PC-9 (cell line): ENCODE measurements at regions not wholly inside any gene's neighbourhood (a gene's known extent, or its start where the extent isn't known, plus 50 kb on each side); places are given as distances from the start of the nearest gene placed in this dataset.

Experiments
- BruUV-seq: library from RNA; stranded (reverse); fragments of 400-500 nt; replicated peaks from 2 replicates; lab custom pipeline; 2021; lab: Mats Ljungman, UMichigan
- CTCF ChIA-PET: fragments of 300-600 bp; sonication (Branson Sonifier 250); formaldehyde crosslinking; loops from one replicate; lab custom pipeline; 2022; ENCODE audit warnings: antibody characterized with exemption; lab: Charles Lee
- POLR2A ChIA-PET: fragments of 300-600 bp; sonication (Branson Sonifier 250); formaldehyde crosslinking; loops from one replicate; lab custom pipeline; 2022; ENCODE audit warnings: antibody characterized with exemption; ENCODE audit not compliant: unreplicated experiment; lab: Charles Lee
- DNase-seq, 2 experiments: peaks; one replicate each; pipeline versions ENCODE4 v3.0.0 to v3.0.0-alpha.2; 2015 to 2022; ENCODE audit warnings: mixed read lengths in 1 of 2
- H2AFZ ChIP-seq: fragments of 200-600 bp; sonication (generic); 2 replicates; pipeline ENCODE4 v1.8.1; 2017; ENCODE audit warnings: antibody characterized with exemption
- H3F3A ChIP-seq: fragments of 200-600 bp; sonication (generic); 2 replicates; pipeline ENCODE4 v1.8.1; 2017; ENCODE audit warnings: antibody characterized with exemption, mild to moderate bottlenecking, low read depth; ENCODE audit not compliant: insufficient read depth
- H3K27ac ChIP-seq: fragments of 200-600 bp; sonication (generic); 2 replicates; pipeline ENCODE4 v1.6.1; 2016; ENCODE audit warnings: mixed run types
- H3K27me3 ChIP-seq: fragments of 200-600 bp; sonication (generic); 2 replicates; pipeline ENCODE4 v1.6.1; 2016; ENCODE audit warnings: low read depth, mixed run types; ENCODE audit not compliant: insufficient read depth
- H3K36me3 ChIP-seq: fragments of 200-600 bp; sonication (generic); 2 replicates; pipeline ENCODE4 v1.6.1; 2016; ENCODE audit warnings: low read depth, mixed run types
- H3K4me1 ChIP-seq: fragments of 200-600 bp; sonication (generic); replicated peaks from 2 replicates; pipeline ENCODE4 v1.6.1; 2016; ENCODE audit warnings: mixed run types; ENCODE audit not compliant: insufficient read depth
- H3K4me2 ChIP-seq: fragments of 200-600 bp; sonication (generic); 2 replicates; pipeline ENCODE4 v1.6.1; 2017; ENCODE audit warnings: mixed run types
- H3K4me3 ChIP-seq: fragments of 200-600 bp; sonication (generic); 2 replicates; pipeline ENCODE4 v1.6.1; 2016; ENCODE audit warnings: mixed run types
- H3K79me2 ChIP-seq: fragments of 200-600 bp; sonication (generic); 2 replicates; pipeline ENCODE4 v1.6.1; 2017; ENCODE audit warnings: low read depth, mixed run types
- H3K9me2 ChIP-seq: fragments of 200-600 bp; sonication (generic); 2 replicates; pipeline ENCODE4 v1.8.1; 2017; ENCODE audit warnings: mild to moderate bottlenecking; ENCODE audit not compliant: insufficient read depth
- H3K9me3 ChIP-seq: fragments of 200-600 bp; sonication (generic); 2 replicates; pipeline ENCODE4 v1.8.1; 2016; ENCODE audit warnings: low read depth; ENCODE audit not compliant: insufficient read depth
- H4K20me1 ChIP-seq: fragments of 200-600 bp; sonication (generic); 2 replicates; pipeline ENCODE4 v1.8.1; 2017; ENCODE audit not compliant: insufficient read depth
- CTCF ChIP-seq: fragments of 200-600 bp; sonication (generic); conservative IDR thresholded peaks from 2 replicates; pipeline ENCODE4 v1.6.1; 2017; ENCODE audit warnings: mixed run types, antibody characterized with exemption, mild to moderate bottlenecking, moderate library complexity
- EZH2 ChIP-seq: fragments of 200-600 bp; sonication (generic); IDR thresholded peaks from 2 replicates; pipeline ENCODE4 v1.8.0; 2017; ENCODE audit warnings: antibody characterized with exemption, low read depth
- intact Hi-C: fragments of 100-400 bp; cut with micrococcal nuclease; formaldehyde crosslinking; loops from one replicate; pipeline ENCODE4 v1.10.0; 2022; ENCODE audit not compliant: unreplicated experiment

GRCh38 chr5:6307304-6307703 lies 71.0 kb downstream of the MED10 start:
- no peaks in the 10 kb centered on the region for H3K9me2 ChIP-seq
- peaks cover 49% of the 10 kb centered on the region for H3K27me3 ChIP-seq
- no peak overlapping the region for H3K4me3 ChIP-seq
- no TSS peak for BruUV-seq
- no peak overlapping the region for H2AFZ ChIP-seq
- H3K36me3 ChIP-seq = no peaks in the 10 kb centered on the region
- H3K79me2 ChIP-seq = no peaks in the 10 kb centered on the region
- H3K4me2 ChIP-seq = no peak overlapping the region
- no peak for DNase-seq
- no peaks in the 10 kb centered on the region for H3K9me3 ChIP-seq
- POLR2A ChIA-PET = no interaction called here
- H3K4me1 ChIP-seq = no peaks in the 10 kb centered on the region
- TF ChIP-seq CTCF = no peak
- TF ChIP-seq EZH2 = no peak
- CTCF ChIA-PET = interaction anchor here (0.7 kb wide), 1 partner anchor 1461 kb away, joined by 3 read pairs; no protein-coding TSS in a partner anchor
- H3K27ac ChIP-seq = no peak overlapping the region
- no peaks in the 10 kb centered on the region for H3F3A ChIP-seq
- H4K20me1 ChIP-seq = 0 out of 2 replicates have a peak, but pooled peaks cover 4% of the 10 kb centered on the region
- intact Hi-C loops = no loop called here

- Histone ChIP-seq H3K4me2 (no peak overlapping the region), H3K79me2 (no peaks in the 10 kb centered on the region), H3K9me3 (no peaks in the 10 kb centered on the region), H2AFZ (no peak overlapping the region), H4K20me1 (0 out of 2 replicates have a peak, but pooled peaks cover 4% of the 10 kb centered on the region), H3K9me2 (no peaks in the 10 kb centered on the region), H3K4me1 (no peaks in the 10 kb centered on the region), H3K36me3 (no peaks in the 10 kb centered on the region), H3K4me3 (no peak overlapping the region), H3K27ac (no peak overlapping the region), H3F3A (no peaks in the 10 kb centered on the region), H3K27me3 (peaks cover 50% of the 10 kb centered on the region)
- intact Hi-C loops = no loop called here
- CTCF ChIA-PET = no interaction called here
- BruUV-seq = no TSS peak
- POLR2A ChIA-PET = no interaction called here
- no peak for DNase-seq
- TF ChIP-seq CTCF (no peak), EZH2 (no peak)
These were observed 72.5 kb downstream of the MED10 start for GRCh38 chr5:6305853-6306252.

GRCh38 chr5:6302684-6303083 lies 75.7 kb downstream of the MED10 start:
- intact Hi-C loops = no loop called here
- Histone ChIP-seq H3K9me3 (no peaks in the 10 kb centered on the region), H3K4me2 (no peak overlapping the region), H3K4me3 (no peak overlapping the region), H3K36me3 (no peaks in the 10 kb centered on the region), H2AFZ (no peak overlapping the region), H3K9me2 (no peaks in the 10 kb centered on the region; the same call in 1 of the 2 replicates), H3K79me2 (no peaks in the 10 kb centered on the region), H3F3A (no peaks in the 10 kb centered on the region), H3K27ac (no peak overlapping the region), H3K4me1 (no peaks in the 10 kb centered on the region), H3K27me3 (peaks cover 49% of the 10 kb centered on the region), H4K20me1 (0 out of 2 replicates have a peak, but pooled peaks cover 4% of the 10 kb centered on the region)
- CTCF ChIA-PET = interaction anchor here (0.5 kb wide), 1 partner anchor 132 kb away, joined by 6 read pairs; no protein-coding TSS in a partner anchor
- TF ChIP-seq CTCF = no peak
- TF ChIP-seq EZH2 = no peak
- POLR2A ChIA-PET = no interaction called here
- no TSS peak for BruUV-seq
- no peak for DNase-seq
